Spleen (tissue), 11 donors: ENCODE measurements at regions not wholly inside any gene's neighbourhood (a gene's known extent, or its start where the extent isn't known, plus 50 kb on each side); places are given as distances from the start of the nearest gene placed in this dataset.

Experiments used
- DNase-seq: peaks from one replicate; pipeline ENCODE4 v3.0.0-alpha.2; 2020
- H3K27ac ChIP-seq, 8 donors: fragments of 200-600 bp; sonication (generic) in 7 of 8; 1 replicate in 4 of 8; 2 replicates in 4 of 8; pipeline versions ENCODE4 v1.5.0 to v1.8.0; 2016 to 2021; ENCODE audit warnings: inconsistent platforms in 4 of 8, mild to moderate bottlenecking in 4 of 8, moderate library complexity in 1 of 8
- H3K27me3 ChIP-seq, 7 donors: fragments of 200-600 bp; sonication (generic) in 6 of 7; replicated peaks in 1 of 7; 1 replicate in 4 of 7; 2 replicates in 3 of 7; pipeline versions ENCODE4 v1.5.0 to v1.8.0; 2016 to 2021; ENCODE audit warnings: inconsistent platforms in 3 of 7, mild to moderate bottlenecking in 1 of 7
- H3K36me3 ChIP-seq, 6 donors: fragments of 200-600 bp; sonication (generic) in 5 of 6; 1 replicate in 4 of 6; 2 replicates in 2 of 6; pipeline versions ENCODE4 v1.5.0 to v1.8.0; 2016 to 2021; ENCODE audit warnings: inconsistent platforms in 2 of 6
- H3K4me1 ChIP-seq, 6 donors: fragments of 200-600 bp; sonication (generic) in 5 of 6; 1 replicate in 3 of 6; 2 replicates in 3 of 6; pipeline versions ENCODE4 v1.5.0 to v1.8.0; 2016 to 2021; ENCODE audit warnings: inconsistent platforms in 3 of 6
- H3K4me3 ChIP-seq, 8 donors: fragments of 200-600 bp; sonication (generic) in 7 of 8; 1 replicate in 4 of 8; 2 replicates in 4 of 8; pipeline versions ENCODE4 v1.5.0 to v1.8.0; 2016 to 2021; ENCODE audit warnings: inconsistent platforms in 4 of 8, mild to moderate bottlenecking in 4 of 8, moderate library complexity in 2 of 8
- H3K9me3 ChIP-seq, 8 donors: fragments of 200-600 bp; sonication (generic) in 7 of 8; 1 replicate in 4 of 8; 2 replicates in 4 of 8; pipeline versions ENCODE4 v1.5.0 to v1.8.0; 2016 to 2021; ENCODE audit warnings: inconsistent platforms in 4 of 8
- POLR2A ChIP-seq, 3 donors: fragments of 450-650 bp; IDR thresholded peaks; one replicate each; pipeline ENCODE4 v1.5.1; 2017; ENCODE audit warnings: antibody characterized with exemption in 3 of 3, mild to moderate bottlenecking in 1 of 3
- POLR2AphosphoS5 ChIP-seq, 3 donors: sonication (generic); formaldehyde crosslinking; IDR thresholded peaks; one replicate each; pipeline ENCODE4 v1.5.1; 2017; ENCODE audit warnings: antibody characterized with exemption in 3 of 3
- WGBS, 5 donors: extraction: QIAGEN DNeasy Blood & Tissue Kit in 3 of 5; methylation state at CpG; one replicate each; pipeline versions ENCODE4 v1.1.5 to v1.1.7; 2013 to 2018; 5-methylcytosine and 5-hydroxymethylcytosine counted together
- intact Hi-C: fragments of 100-400 bp; cut with DNase I; formaldehyde crosslinking; loops from one replicate; pipeline ENCODE4 v1.15.0; 2023; ENCODE audit warnings: low total_unique reads
- TF ChIP-seq, protein P1 (sequence below), 11 experiments: fragments of 200-600 bp in 7 of 11; fragments of 450-650 bp in 4 of 11; sonication (generic) in 4 of 11; IDR thresholded peaks in 8 of 11; conservative IDR thresholded peaks in 3 of 11; 1 replicate in 7 of 11; 2 replicates in 4 of 11; pipeline versions ENCODE4 v1.4.0 to v1.8.0; 2016 to 2021; ENCODE audit warnings: antibody characterized with exemption in 11 of 11, inconsistent platforms in 4 of 11, mild to moderate bottlenecking in 1 of 11
- donor health status: healthy with polysubstance abuse.
- donor health status: DM: no; HTN: no; CAD: no; lungs with moderate emphysema.
- donor health status: DM: no; HTN: no; CAD: no.
- donor health status: Bipolar disorder and iron deficiency.
- donor health status: healthy.
- donor health status: DM: no; HTN: no; CAD: no.
- donor health status: DM: yes; HTN: yes; CAD: no.

DNA sequence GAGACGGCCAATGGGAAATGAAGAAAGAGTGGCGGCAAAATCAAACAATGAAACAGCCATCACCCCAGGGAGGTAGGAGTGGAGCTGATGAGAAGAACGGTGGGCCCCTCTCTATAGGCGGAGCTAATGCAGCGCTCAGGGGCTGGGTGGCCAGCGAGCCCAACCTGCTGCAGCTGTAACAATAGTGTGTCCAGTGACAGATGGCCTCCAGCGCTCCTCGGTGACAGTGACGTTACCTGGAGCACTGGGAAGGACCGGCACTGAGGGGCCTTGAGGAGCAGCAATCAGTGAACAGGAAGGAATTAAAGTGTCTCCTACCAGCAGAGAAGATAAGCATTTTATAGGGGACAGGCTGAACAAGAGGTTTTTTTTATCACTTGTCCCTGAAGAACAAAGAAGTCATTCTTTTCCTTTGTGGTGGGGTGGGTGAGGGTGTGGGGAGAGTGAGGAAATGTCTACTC, 81.6 kb downstream of the FOXA2 start:
- Histone ChIP-seq H3K4me1 (no peaks in the 10 kb centered on the region), H3K27ac (no peak overlapping the region), H3K27me3 (peaks cover 0 to 23% (median 0%) of the 10 kb centered on the region in 7 donors), H3K4me3 (no peak overlapping the region), H3K36me3 (no peaks in the 10 kb centered on the region), H3K9me3 (no peaks in the 10 kb centered on the region)
- intact Hi-C loops = no loop called here
- WGBS, 5 donors = 65 to 72% (median 66%) methylated on average over 10 of the region's 10 CpGs
- no peak for TF ChIP-seq POLR2AphosphoS5 (IDR thresholded peaks at IDR 0.05)
- TF ChIP-seq POLR2A (IDR thresholded peaks at IDR 0.05) = no peak
- TF ChIP-seq, protein P1, sequence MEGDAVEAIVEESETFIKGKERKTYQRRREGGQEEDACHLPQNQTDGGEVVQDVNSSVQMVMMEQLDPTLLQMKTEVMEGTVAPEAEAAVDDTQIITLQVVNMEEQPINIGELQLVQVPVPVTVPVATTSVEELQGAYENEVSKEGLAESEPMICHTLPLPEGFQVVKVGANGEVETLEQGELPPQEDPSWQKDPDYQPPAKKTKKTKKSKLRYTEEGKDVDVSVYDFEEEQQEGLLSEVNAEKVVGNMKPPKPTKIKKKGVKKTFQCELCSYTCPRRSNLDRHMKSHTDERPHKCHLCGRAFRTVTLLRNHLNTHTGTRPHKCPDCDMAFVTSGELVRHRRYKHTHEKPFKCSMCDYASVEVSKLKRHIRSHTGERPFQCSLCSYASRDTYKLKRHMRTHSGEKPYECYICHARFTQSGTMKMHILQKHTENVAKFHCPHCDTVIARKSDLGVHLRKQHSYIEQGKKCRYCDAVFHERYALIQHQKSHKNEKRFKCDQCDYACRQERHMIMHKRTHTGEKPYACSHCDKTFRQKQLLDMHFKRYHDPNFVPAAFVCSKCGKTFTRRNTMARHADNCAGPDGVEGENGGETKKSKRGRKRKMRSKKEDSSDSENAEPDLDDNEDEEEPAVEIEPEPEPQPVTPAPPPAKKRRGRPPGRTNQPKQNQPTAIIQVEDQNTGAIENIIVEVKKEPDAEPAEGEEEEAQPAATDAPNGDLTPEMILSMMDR (IDR thresholded peaks at IDR 0.05 in 8 of 11, conservative IDR thresholded peaks at IDR 0.05 in 3 of 11) = no peak
- DNase-seq = no peak

DNA sequence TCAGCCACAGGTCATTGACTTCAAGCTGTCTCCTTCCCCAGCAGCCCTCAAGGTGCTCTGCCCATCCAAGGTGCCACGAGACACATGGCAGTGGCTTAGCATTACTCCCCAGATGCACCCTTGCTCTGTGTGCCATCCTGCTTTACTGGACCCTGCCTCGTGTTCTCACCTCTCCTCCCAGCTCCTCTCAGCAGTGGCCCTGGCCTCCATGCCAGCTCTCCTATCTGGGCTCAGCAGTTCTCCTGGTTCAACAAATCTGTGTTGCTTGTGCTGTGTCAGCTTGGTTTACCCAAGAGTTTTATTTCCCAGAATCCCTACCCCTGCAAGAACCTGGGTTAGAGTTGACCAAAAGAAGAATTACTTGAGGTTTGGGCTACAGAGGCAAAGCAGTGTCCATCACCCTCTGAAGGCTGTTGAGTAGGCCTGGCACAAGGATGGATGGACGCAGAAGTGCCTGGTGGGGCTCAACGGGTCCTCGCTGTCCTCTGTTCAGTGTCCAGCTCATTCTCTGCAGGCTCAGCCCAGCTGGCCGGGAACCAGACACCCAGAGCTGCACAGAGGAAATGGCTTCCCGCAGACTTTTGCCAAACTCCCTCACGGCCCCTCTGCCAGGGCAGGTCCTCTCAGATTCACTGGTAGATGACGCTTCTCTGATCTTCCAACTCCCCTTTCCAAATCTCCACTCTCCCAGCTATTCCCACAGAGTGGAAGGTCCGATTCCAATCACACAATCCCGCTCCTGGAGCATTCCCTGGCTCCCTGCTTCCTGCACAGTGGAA, 82.6 kb downstream of the FOXA2 start:
- H3K27me3 ChIP-seq = peaks cover 0 to 23% (median 0%) of the 10 kb centered on the region in 7 donors
- TF ChIP-seq, protein P1 (IDR thresholded peaks at IDR 0.05 in 8 of 11, conservative IDR thresholded peaks at IDR 0.05 in 3 of 11) = no peak
- TF ChIP-seq POLR2A (IDR thresholded peaks at IDR 0.05) = no peak
- TF ChIP-seq POLR2AphosphoS5 (IDR thresholded peaks at IDR 0.05) = no peak
- no peak for DNase-seq
- intact Hi-C loops = no loop called here
- H3K36me3 ChIP-seq = no peaks in the 10 kb centered on the region
- no peaks in the 10 kb centered on the region for H3K9me3 ChIP-seq
- H3K27ac ChIP-seq = no peak overlapping the region
- H3K4me1 ChIP-seq = no peaks in the 10 kb centered on the region
- no peak overlapping the region for H3K4me3 ChIP-seq
- 79 to 90% (median 83%) methylated on average over 11 of the region's 11 CpGs for WGBS, 5 donors

DNA sequence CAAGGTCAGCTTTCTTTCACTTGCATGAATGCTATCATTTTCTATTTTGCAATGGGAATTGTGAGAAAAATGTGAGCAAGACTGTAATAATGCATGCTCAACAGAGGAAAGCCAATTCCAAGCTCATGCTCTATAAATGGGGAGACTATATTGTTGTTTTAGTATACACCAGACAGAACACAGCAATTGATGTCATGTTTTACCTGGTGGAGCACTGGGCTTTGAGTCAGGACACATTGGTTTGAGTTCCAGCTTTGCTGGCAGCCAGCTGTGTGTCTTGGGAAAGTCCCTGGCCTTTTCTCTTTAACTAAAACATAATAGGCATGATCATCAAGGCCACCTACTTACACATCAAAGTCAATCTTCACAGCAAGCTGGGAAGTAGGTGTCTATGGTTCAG, 83.3 kb downstream of the FOXA2 start:
- no peaks in the 10 kb centered on the region for H3K9me3 ChIP-seq
- intact Hi-C loops = no loop called here
- no peak overlapping the region for H3K4me3 ChIP-seq
- TF ChIP-seq POLR2A (IDR thresholded peaks at IDR 0.05) (no peak), POLR2AphosphoS5 (IDR thresholded peaks at IDR 0.05) (no peak)
- TF ChIP-seq, protein P1 (IDR thresholded peaks at IDR 0.05 in 8 of 11, conservative IDR thresholded peaks at IDR 0.05 in 3 of 11) = no peak
- H3K4me1 ChIP-seq = no peaks in the 10 kb centered on the region
- DNase-seq = no peak
- H3K27ac ChIP-seq = no peak overlapping the region
- no peaks in the 10 kb centered on the region for H3K36me3 ChIP-seq
- H3K27me3 ChIP-seq = peaks cover 0 to 23% (median 0%) of the 10 kb centered on the region in 7 donors

DNA sequence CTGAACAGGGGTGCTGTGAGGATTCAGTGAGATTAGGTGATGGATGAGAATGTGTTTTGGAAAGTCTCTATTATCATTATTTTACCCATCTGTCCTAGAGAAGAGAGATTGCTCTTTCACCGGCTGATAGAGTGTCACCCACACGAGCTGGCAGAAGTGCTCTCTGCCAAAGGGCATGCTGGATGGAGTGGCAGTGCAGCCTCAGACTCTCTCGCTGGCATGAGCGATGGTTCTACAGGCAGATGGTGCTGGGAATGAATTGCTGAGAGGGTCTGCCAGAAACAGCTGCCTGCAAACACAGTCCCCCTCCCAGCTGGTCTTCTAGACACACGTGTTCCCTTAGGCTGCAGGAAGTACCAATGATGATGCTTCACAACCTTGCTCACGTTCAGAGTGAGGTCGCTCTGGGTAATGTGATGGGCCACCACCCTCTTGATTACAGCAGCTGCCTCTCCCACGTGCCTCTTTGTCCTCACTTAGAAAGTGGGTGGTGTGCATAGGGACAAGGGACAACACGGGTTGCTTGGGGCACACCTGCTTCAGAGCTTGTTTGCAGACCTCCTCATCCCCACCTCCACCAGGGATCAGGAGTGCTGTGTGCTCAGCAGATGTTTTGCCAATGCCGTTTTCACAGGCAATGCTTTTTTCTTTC, 84.7 kb downstream of the FOXA2 start:
- Histone ChIP-seq H3K9me3 (no peaks in the 10 kb centered on the region), H3K27ac (no peak overlapping the region), H3K36me3 (no peaks in the 10 kb centered on the region), H3K27me3 (peaks cover 0 to 23% (median 0%) of the 10 kb centered on the region in 7 donors), H3K4me1 (no peaks in the 10 kb centered on the region), H3K4me3 (no peak overlapping the region)
- DNase-seq = no peak
- intact Hi-C loops = no loop called here
- WGBS, 5 donors = 63 to 81% (median 69%) methylated on average over 10 of the region's 10 CpGs
- TF ChIP-seq POLR2AphosphoS5 (IDR thresholded peaks at IDR 0.05) (no peak), POLR2A (IDR thresholded peaks at IDR 0.05) (no peak)
- TF ChIP-seq, protein P1 (IDR thresholded peaks at IDR 0.05 in 8 of 11, conservative IDR thresholded peaks at IDR 0.05 in 3 of 11) = no peak
